DMS53 treated with DMSO at 0.1 percent for 48 hours (cell line): ENCODE measurements at regions not wholly inside any gene's neighbourhood (a gene's known extent, or its start where the extent isn't known, plus 50 kb on each side); places are given as distances from the start of the nearest gene placed in this dataset.

Experiments used
- DNase-seq: peaks from one replicate; lab custom pipeline; 2025; ENCODE audit not compliant: unreplicated experiment; lab: John Stamatoyannopoulos, UW

- no peak for DNase-seq
These were observed 78.7 kb upstream of the ATP2B2 start for GRCh38 chr3:10583798-10584708.

GRCh38 chr3:10585945-10586344 lies 80.6 kb upstream of the ATP2B2 start:
- DNase-seq = no peak

GRCh38 chr3:10594915-10595314 lies 89.5 kb upstream of the ATP2B2 start:
- no peak for DNase-seq

- DNase-seq = no peak
These were observed 91.5 kb upstream of the ATP2B2 start for GRCh38 chr3:10596746-10597448.

- no peak for DNase-seq
These were observed 92.3 kb upstream of the ATP2B2 start for GRCh38 chr3:10597733-10598132.

- DNase-seq = no peak
These were observed 93.6 kb upstream of the ATP2B2 start for GRCh38 chr3:10599017-10599416.

- DNase-seq = no peak
These were observed 94.1 kb upstream of the ATP2B2 start for GRCh38 chr3:10599444-10599843.

GRCh38 chr3:10600296-10600714 lies 94.9 kb upstream of the ATP2B2 start:
- DNase-seq = no peak

GRCh38 chr3:10600726-10601125 lies 95.3 kb upstream of the ATP2B2 start:
- DNase-seq = no peak

GRCh38 chr3:10601151-10601856 lies 95.9 kb upstream of the ATP2B2 start:
- DNase-seq = no peak

- DNase-seq = no peak
These were observed 96.5 kb upstream of the ATP2B2 start for GRCh38 chr3:10601857-10602230.

- no peak for DNase-seq
These were observed 96.9 kb upstream of the ATP2B2 start for GRCh38 chr3:10602271-10602670.

GRCh38 chr3:10602769-10603768 lies 97.7 kb upstream of the ATP2B2 start:
- no peak for DNase-seq

GRCh38 chr3:10609134-10609533 lies 103.7 kb upstream of the ATP2B2 start:
- no peak for DNase-seq

GRCh38 chr3:10614168-10614567 lies 108.8 kb upstream of the ATP2B2 start:
- peak; percentile 1 for DNase-seq

GRCh38 chr3:10615715-10616114 lies 110.3 kb upstream of the ATP2B2 start:
- no peak for DNase-seq

GRCh38 chr3:10616321-10616720 lies 110.9 kb upstream of the ATP2B2 start:
- no peak for DNase-seq

- no peak for DNase-seq
These were observed 114.8 kb upstream of the ATP2B2 start for GRCh38 chr3:10619989-10620832.

GRCh38 chr3:10620833-10621082 lies 115.4 kb upstream of the ATP2B2 start:
- DNase-seq = no peak
